OCI-LY7 (cell line): ENCODE measurements at regions not wholly inside any gene's neighbourhood (a gene's known extent, or its start where the extent isn't known, plus 50 kb on each side); places are given as distances from the start of the nearest gene placed in this dataset.

Experiments
- CTCF ChIP-seq: fragments of 200-600 bp; sonication (generic); conservative IDR thresholded peaks from 2 replicates; pipeline ENCODE4 v1.5.1; 2014; ENCODE audit warnings: mild to moderate bottlenecking, antibody characterized with exemption, low read length, moderate library complexity, mixed read lengths
- EZH2phosphoT487 ChIP-seq: fragments of 200-600 bp; sonication (generic); IDR thresholded peaks from 2 replicates; pipeline ENCODE4 v1.6.1; 2018; ENCODE audit warnings: low read depth, borderline replicate concordance, mild to moderate bottlenecking, mixed run types, antibody characterized with exemption, low read length, moderate library complexity, mixed read lengths

- TF ChIP-seq CTCF: no peak
- TF ChIP-seq EZH2phosphoT487: no peak
Observed at GRCh38 chr13:39225860-39226259, 187.6 kb downstream of the NHLRC3 start.
